Erythroblast (primary cell): ENCODE measurements at regions not wholly inside any gene's neighbourhood (a gene's known extent, or its start where the extent isn't known, plus 50 kb on each side); places are given as distances from the start of the nearest gene placed in this dataset.

Source experiments
- DNase-seq, 2 experiments: peaks; one replicate each; lab custom pipeline; 2025; lab: John Stamatoyannopoulos, UW
- GATA1 ChIP-seq: IDR thresholded peaks from 2 replicates; pipeline ENCODE4 v1.6.1; 2011; ENCODE audit warnings: low read depth, mild to moderate bottlenecking, control low read depth, low read length, moderate library complexity
- POLR2A ChIP-seq: IDR thresholded peaks from 2 replicates; pipeline ENCODE4 v1.6.1; 2011; ENCODE audit warnings: mild to moderate bottlenecking, low read length

- TF ChIP-seq GATA1 (no peak), POLR2A (no peak)
- DNase-seq, result no peak
Observed at GRCh38 chr7:1321411-1322239, 89.0 kb downstream of the UNCX start.

- TF ChIP-seq GATA1 (no peak), POLR2A (no peak)
- no peak for DNase-seq
Observed at GRCh38 chr7:1322240-1323110, 89.8 kb downstream of the UNCX start.

- DNase-seq, result no peak
- TF ChIP-seq POLR2A (no peak), GATA1 (no peak)
Observed at GRCh38 chr7:1323178-1324027, 90.7 kb downstream of the UNCX start.

GRCh38 chr7:1324028-1324900 lies 91.6 kb downstream of the UNCX start:
- no peak for DNase-seq
- TF ChIP-seq POLR2A (no peak), GATA1 (no peak)

GRCh38 chr7:1325246-1325645 lies 92.6 kb downstream of the UNCX start:
- no peak for DNase-seq
- no peak for TF ChIP-seq POLR2A
- TF ChIP-seq GATA1, result no peak

GRCh38 chr7:1325646-1326510 lies 93.2 kb downstream of the UNCX start:
- DNase-seq, result no peak
- TF ChIP-seq POLR2A, result no peak
- TF ChIP-seq GATA1, result no peak

DNA sequence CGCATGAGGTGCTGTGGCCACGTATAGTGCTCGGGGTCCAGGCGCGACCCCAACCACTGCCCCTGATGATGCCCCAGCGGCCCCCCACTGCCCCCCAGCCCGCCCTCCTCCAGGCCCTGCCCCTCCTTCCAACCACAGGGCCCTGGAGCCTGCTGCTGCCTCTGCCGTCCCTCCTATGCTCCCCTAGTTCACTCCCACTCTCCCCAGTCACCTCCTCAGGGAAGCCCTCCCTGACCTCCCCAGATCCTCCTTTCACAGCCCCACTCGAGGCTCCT lies 93.8 kb downstream of the UNCX start:
- DNase-seq, result no peak
- TF ChIP-seq POLR2A (no peak), GATA1 (no peak)

DNA sequence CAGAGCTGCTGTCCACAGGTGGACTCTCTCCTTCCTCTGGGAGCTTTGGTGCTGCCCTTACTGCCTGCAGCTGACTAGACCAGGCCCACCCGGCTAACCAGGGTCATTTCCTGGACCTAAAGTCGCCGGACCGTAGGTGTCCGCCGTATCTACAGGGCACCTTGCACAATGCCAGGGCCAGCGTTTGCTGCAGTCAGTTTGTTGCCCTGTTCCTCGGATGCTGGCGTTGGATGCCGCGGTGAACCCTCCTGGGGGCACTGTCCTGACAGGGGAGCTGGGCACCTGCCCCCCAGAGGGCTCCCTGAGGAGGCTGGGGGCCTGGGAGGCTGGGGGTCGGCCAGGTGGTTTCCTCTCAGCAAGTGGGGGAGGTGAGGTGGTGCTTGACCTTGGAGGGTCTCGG lies 96.6 kb downstream of the UNCX start:
- DNase-seq, result no peak
- TF ChIP-seq POLR2A (no peak), GATA1 (no peak)

- TF ChIP-seq GATA1 (no peak), POLR2A (no peak)
Observed at GRCh38 chr7:1329966-1330800, 97.5 kb downstream of the UNCX start.

DNA sequence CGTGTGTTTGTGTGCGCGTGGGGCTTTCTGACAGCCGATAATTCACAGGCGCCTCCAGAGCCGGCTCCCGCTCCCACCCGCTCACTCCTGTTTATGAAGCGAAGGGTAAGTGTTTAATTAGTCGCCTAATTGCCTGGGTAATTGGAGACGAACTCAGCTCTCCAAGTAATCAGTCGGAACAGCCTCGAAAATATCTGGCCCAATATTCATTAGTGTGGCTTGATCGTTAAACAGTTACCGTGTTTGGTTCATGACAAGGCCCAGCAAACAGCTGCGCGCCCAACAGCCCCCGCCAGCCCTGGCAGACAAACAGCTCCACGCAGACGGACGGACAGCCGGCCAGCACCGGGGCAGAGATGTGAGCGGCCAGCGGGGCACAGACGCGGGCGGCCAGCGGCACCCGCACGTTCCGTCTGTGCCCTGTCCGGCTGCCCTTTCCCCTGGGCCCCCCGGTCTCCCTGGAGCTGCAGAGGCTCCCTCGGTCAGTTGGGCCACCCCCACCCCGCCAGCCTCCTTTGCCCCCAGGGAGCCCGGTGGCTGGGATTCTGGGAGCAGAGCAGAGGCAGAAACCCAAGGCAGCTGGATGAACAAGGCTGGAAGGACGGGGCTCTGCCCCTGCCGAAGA lies 98.2 kb downstream of the UNCX start:
- TF ChIP-seq GATA1 (no peak), POLR2A (no peak)
- no peak for DNase-seq

More at GRCh38 chr7:1329966-1330800, 97.5 kb downstream of the UNCX start:
- no peak for DNase-seq
